PFSK-1 (cell line): ENCODE measurements at regions not wholly inside any gene's neighbourhood (a gene's known extent, or its start where the extent isn't known, plus 50 kb on each side); places are given as distances from the start of the nearest gene placed in this dataset.

Experiments
- FOXP2 ChIP-seq: optimal IDR thresholded peaks from 2 replicates; pipeline ENCODE3; 2011; ENCODE audit warnings: borderline replicate concordance, control low read depth, inconsistent platforms; ENCODE audit not compliant: insufficient read depth; ENCODE audit errors: extremely low read length, extremely low read depth
- POLR2AphosphoS5 ChIP-seq: IDR thresholded peaks from 2 replicates; pipeline ENCODE4 v1.6.1; 2012; ENCODE audit warnings: low read depth, mild to moderate bottlenecking, control low read depth, low read length, moderate library complexity
- REST ChIP-seq, 2 experiments: IDR thresholded peaks; 2 replicates each; pipeline versions ENCODE4 v1.6.1 to v1.8.0; 2011 to 2012; ENCODE audit warnings: low read depth in 2 of 2, low read length in 2 of 2, control low read depth in 1 of 2, inconsistent platforms in 1 of 2, mild to moderate bottlenecking in 1 of 2, moderate library complexity in 1 of 2; ENCODE audit not compliant: insufficient read depth in 1 of 2
- SIN3A ChIP-seq: IDR thresholded peaks from 2 replicates; pipeline ENCODE4 v1.6.1; 2012; ENCODE audit warnings: mild to moderate bottlenecking, low read length, moderate library complexity, borderline replicate concordance; ENCODE audit not compliant: insufficient read depth
- TAF1 ChIP-seq: IDR thresholded peaks from 2 replicates; pipeline ENCODE4 v1.6.1; 2012; ENCODE audit warnings: low read length, control low read depth, borderline replicate concordance; ENCODE audit not compliant: insufficient read depth

- TF ChIP-seq POLR2AphosphoS5 (no peak), FOXP2 (no peak), REST (IDR thresholded peaks at IDR 0.05; ENCODE audit: insufficient read depth in 1 of 2, low read depth in 2 of 2, low read length in 2 of 2) (no peak), TAF1 (no peak), SIN3A (no peak)
Measured at GRCh38 chr12:64556231-64556630, 54.1 kb upstream of the RASSF3 start.

DNA sequence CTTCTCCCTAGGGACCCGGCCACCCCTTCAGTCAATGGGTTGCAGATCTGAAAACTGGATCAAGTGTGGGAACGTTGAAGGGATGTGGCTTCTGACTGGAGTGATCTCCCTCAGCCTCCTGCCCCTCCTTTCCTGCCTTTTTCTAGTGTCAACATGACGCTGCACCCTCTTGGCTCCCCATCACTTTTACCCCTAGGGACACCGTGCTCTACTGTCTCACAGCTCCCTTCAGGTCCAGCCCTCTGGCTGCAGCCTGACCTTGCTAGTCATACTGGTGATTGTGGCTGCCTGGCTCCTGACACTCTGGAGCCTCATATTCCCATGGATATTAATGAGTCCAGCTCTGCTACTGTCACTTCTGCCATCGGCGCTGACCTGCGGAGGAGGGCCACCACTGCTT lies 51.5 kb upstream of the RASSF3 start:
- TF ChIP-seq POLR2AphosphoS5 (no peak), SIN3A (no peak), REST (IDR thresholded peaks at IDR 0.05; ENCODE audit: insufficient read depth in 1 of 2, low read depth in 2 of 2, low read length in 2 of 2) (no peak), FOXP2 (no peak), TAF1 (no peak)

- TF ChIP-seq TAF1, result peak; percentile 44; the same call in 1 of the 2 replicates
- no peak for TF ChIP-seq POLR2AphosphoS5
- TF ChIP-seq REST (IDR thresholded peaks at IDR 0.05; ENCODE audit: insufficient read depth in 1 of 2, low read depth in 2 of 2, low read length in 2 of 2), result 0 out of 4 replicates have a peak, but pooled peaks of 1 of the 2 experiments have one; percentile 4
- TF ChIP-seq FOXP2, result no peak
- peak; percentile 43; the same call in 1 of the 2 replicates for TF ChIP-seq SIN3A
Measured at GRCh38 chr12:64560396-64561301, 49.6 kb upstream of the RASSF3 start.
